Ovary (tissue), 7 donors: ENCODE measurements at regions not wholly inside any gene's neighbourhood (a gene's known extent, or its start where the extent isn't known, plus 50 kb on each side); places are given as distances from the start of the nearest gene placed in this dataset.
"Not testable (repeated sequence)": the region's sequence is repeated elsewhere in the genome, so short reads cannot be mapped to it uniquely, and the experiment has no call there.

Experiments used
- DNase-seq, 5 donors: peaks; one replicate each; pipeline ENCODE4 v3.0.0-alpha.2; 2019 to 2020
- H3K27ac ChIP-seq, 2 donors: fragments of 200-600 bp; one replicate each; pipeline versions ENCODE4 v1.5.1 to v1.8.0; 2019 to 2022
- H3K27me3 ChIP-seq: fragments of 200-600 bp; one replicate; pipeline ENCODE4 v1.8.0; 2022
- H3K36me3 ChIP-seq: fragments of 200-600 bp; sonication (generic); one replicate; pipeline ENCODE4 v1.5.1; 2019
- H3K4me1 ChIP-seq: one replicate; pipeline ENCODE4 v1.8.1; 2013; ENCODE audit warnings: mild to moderate bottlenecking, moderate library complexity; ENCODE audit not compliant: insufficient read depth
- H3K4me3 ChIP-seq: fragments of 200-600 bp; sonication (generic); one replicate; pipeline ENCODE4 v1.5.1; 2017
- H3K9me3 ChIP-seq, 2 donors: fragments of 200-600 bp in 1 of 2; sonication (generic) in 1 of 2; one replicate each; pipeline versions ENCODE4 v1.5.1 to v1.8.1; 2013 to 2019; ENCODE audit warnings: mild to moderate bottlenecking in 1 of 2, moderate library complexity in 1 of 2
- CTCF ChIP-seq, 3 donors: fragments of 450-650 bp in 2 of 3; fragments of 200-600 bp in 1 of 3; IDR thresholded peaks; one replicate each; pipeline versions ENCODE4 v1.5.1 to v1.8.0; 2016 to 2022; ENCODE audit warnings: antibody characterized with exemption in 3 of 3, mild to moderate bottlenecking in 1 of 3
- EP300 ChIP-seq: sonication (generic); formaldehyde crosslinking; IDR thresholded peaks from one replicate; pipeline ENCODE4 v1.6.1; 2017; ENCODE audit warnings: antibody characterized with exemption
- POLR2A ChIP-seq: fragments of 450-650 bp; IDR thresholded peaks from one replicate; pipeline ENCODE4 v1.6.1; 2017; ENCODE audit warnings: antibody characterized with exemption, mild to moderate bottlenecking, moderate library complexity
- WGBS, 3 donors: extraction: QIAGEN DNeasy Blood & Tissue Kit in 1 of 3; methylation state at CpG; one replicate each; pipeline versions ENCODE4 v1.1.5 to v1.1.7; 2013 to 2017; 5-methylcytosine and 5-hydroxymethylcytosine counted together
- intact Hi-C, 4 donors: fragments of 100-400 bp; cut with DNase I; formaldehyde crosslinking; loops; one replicate each; pipeline versions ENCODE4 v1.11.0 to v1.15.1; 2022 to 2023
- donor health status: DM: no; HTN: no; CAD: no; lungs with moderate emphysema.
- donor health status: DM: no; HTN: no; CAD: no.
- donor health status: Bipolar disorder and iron deficiency.
- donor health status: DM: no; HTN: no; CAD: no.
- donor health status: DM: yes; HTN: yes; CAD: no.

DNA sequence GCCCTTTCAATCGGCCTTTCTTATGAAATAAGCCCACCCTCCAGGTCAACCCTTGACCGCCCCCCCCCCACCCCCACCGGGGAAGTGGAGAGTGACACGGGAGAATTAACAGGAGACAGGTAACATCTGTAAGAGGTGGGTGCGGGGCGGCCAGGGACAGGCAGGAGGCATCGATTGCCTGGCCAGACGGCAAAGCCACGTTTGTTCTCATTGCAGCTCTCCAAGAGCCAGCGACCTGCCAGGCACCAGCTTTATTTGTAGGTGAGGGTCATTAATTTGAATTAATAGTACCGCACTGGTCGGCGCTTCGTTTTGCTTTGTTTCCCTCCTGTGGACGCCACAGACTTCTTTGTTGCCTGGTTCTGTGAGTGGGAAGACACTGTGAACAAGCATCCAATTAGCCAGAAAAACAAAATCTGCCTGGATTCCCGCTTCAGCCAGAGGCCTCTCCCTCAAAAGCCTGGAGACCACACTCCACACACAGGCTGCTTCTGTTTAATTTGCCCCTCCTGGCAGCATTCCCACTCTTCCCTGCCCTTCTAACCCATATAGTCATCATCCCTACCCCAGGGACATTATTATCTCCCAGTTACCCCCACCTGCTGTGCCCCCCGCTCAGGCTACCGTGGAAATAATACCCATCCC lies 104.5 kb upstream of the OPCML start:
- TF ChIP-seq EP300, result no peak
- no peak for TF ChIP-seq CTCF (IDR thresholded peaks at IDR 0.05)
- TF ChIP-seq POLR2A, result no peak
- 25 to 44% (median 36%) methylated on average over 18 of the region's 18 CpGs for WGBS, 3 donors
- H3K36me3 ChIP-seq, result no peaks in the 10 kb centered on the region
- no peak overlapping the region for H3K4me3 ChIP-seq
- no peaks in the 10 kb centered on the region for H3K4me1 ChIP-seq
- DNase-seq, result no peak
- intact Hi-C loops, result no loop called here
- no peak overlapping the region for H3K27ac ChIP-seq
- no peaks in the 10 kb centered on the region for H3K9me3 ChIP-seq
- no peaks in the 10 kb centered on the region for H3K27me3 ChIP-seq

GRCh38 chr11:133635244-133635739 lies 103.0 kb upstream of the OPCML start:
- Histone ChIP-seq H3K9me3 (no peaks in the 10 kb centered on the region), H3K27ac (no peak overlapping the region), H3K36me3 (no peaks in the 10 kb centered on the region), H3K27me3 (no peaks in the 10 kb centered on the region), H3K4me3 (no peak overlapping the region), H3K4me1 (no peaks in the 10 kb centered on the region)
- intact Hi-C loops, result no loop called here
- DNase-seq, result no peak
- 60 to 66% (median 62%) methylated on average over 3 of the region's 3 CpGs for WGBS, 3 donors
- TF ChIP-seq EP300 (no peak), CTCF (IDR thresholded peaks at IDR 0.05) (no peak), POLR2A (no peak)

- H3K36me3 ChIP-seq, DNase-seq, H3K4me1 ChIP-seq, H3K27ac ChIP-seq, H3K27me3 ChIP-seq, H3K9me3 ChIP-seq, intact Hi-C loops, H3K4me3 ChIP-seq: not testable (repeated sequence)
- WGBS, 3 donors, result 40 to 56% (median 50%) methylated on average over 10 to 11 of the region's 11 CpGs
These were observed 96.1 kb upstream of the OPCML start for GRCh38 chr11:133628371-133628770.

- WGBS, 3 donors, result 17 to 31% (median 21%) methylated on average over 6 of the region's 6 CpGs
- Histone ChIP-seq H3K9me3 (peaks cover 0 to under 1% of the 10 kb centered on the region in 2 donors), H3K36me3 (no peaks in the 10 kb centered on the region), H3K4me3 (no peak overlapping the region), H3K4me1 (no peaks in the 10 kb centered on the region), H3K27ac (no peak overlapping the region), H3K27me3 (no peaks in the 10 kb centered on the region)
- intact Hi-C loops, result no loop called here
- TF ChIP-seq POLR2A, result no peak
- no peak for TF ChIP-seq EP300
- TF ChIP-seq CTCF (IDR thresholded peaks at IDR 0.05), result no peak
- no peak for DNase-seq
These were observed 89.3 kb upstream of the OPCML start for GRCh38 chr11:133621611-133622010.

GRCh38 chr11:133619973-133620372 lies 87.7 kb upstream of the OPCML start:
- H3K4me1 ChIP-seq, result no peaks in the 10 kb centered on the region
- no peaks in the 10 kb centered on the region for H3K9me3 ChIP-seq
- WGBS, 3 donors, result 52 to 60% (median 56%) methylated on average over 2 of the region's 2 CpGs
- no peak for DNase-seq
- H3K27me3 ChIP-seq, result no peaks in the 10 kb centered on the region
- intact Hi-C loops, result no loop called here
- no peak overlapping the region for H3K4me3 ChIP-seq
- no peak overlapping the region for H3K27ac ChIP-seq
- TF ChIP-seq CTCF (IDR thresholded peaks at IDR 0.05) (no peak), POLR2A (no peak), EP300 (no peak)
- no peaks in the 10 kb centered on the region for H3K36me3 ChIP-seq
